ENCODE measurements at regions not wholly inside any gene's neighbourhood (a gene's known extent, or its start where the extent isn't known, plus 50 kb on each side); places are given as distances from the start of the nearest gene placed in this dataset.
"Not testable (repeated sequence)": the region's sequence is repeated elsewhere in the genome, so short reads cannot be mapped to it uniquely, and the experiment has no call there.

- DNase-seq, result peak; percentile 6
Measured at GRCh38 chr1:232378266-232379062, 251.5 kb downstream of the SIPA1L2 start.

DNA sequence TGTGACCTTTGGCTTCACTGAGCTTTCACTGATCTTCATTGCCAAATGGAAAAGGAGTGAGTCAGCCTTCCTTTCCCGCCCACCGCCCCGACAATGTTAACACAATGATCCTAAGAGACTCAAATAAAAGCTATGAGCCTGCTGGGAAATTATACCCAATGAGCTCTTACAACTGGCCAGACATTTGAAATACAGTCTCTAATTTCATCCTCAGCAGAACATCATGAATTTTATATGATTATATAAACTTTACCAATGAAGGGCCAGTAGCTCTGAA, 252.5 kb downstream of the SIPA1L2 start:
- DNase-seq, result no peak

GRCh38 chr1:232376632-232377493, 253.1 kb downstream of the SIPA1L2 start:
- DNase-seq, result no peak

- DNase-seq, result no peak
Measured at GRCh38 chr1:232372841-232373440, 257.0 kb downstream of the SIPA1L2 start.

DNA sequence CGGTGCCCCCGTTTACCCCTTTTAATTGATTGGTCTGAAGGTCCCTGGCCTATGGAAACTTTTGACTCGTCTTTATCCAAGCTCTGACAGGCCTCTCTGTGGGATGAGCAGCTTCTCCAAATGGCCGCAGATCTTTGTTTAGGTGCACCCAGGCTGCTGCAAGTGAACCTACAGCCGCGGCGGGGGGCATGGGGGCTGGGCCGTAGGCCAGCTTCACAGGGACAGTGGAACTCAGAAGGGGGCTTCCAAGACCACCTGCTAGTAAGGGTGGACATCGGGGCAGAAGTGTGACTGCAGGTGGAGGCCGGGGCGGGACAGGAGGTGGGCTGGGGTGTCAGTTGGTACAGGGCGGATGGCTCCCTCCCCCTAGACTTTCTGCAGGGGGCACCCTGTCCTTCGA, 257.5 kb downstream of the SIPA1L2 start:
- no peak for DNase-seq

GRCh38 chr1:232369451-232370296, 260.3 kb downstream of the SIPA1L2 start:
- DNase-seq, result no peak

DNA sequence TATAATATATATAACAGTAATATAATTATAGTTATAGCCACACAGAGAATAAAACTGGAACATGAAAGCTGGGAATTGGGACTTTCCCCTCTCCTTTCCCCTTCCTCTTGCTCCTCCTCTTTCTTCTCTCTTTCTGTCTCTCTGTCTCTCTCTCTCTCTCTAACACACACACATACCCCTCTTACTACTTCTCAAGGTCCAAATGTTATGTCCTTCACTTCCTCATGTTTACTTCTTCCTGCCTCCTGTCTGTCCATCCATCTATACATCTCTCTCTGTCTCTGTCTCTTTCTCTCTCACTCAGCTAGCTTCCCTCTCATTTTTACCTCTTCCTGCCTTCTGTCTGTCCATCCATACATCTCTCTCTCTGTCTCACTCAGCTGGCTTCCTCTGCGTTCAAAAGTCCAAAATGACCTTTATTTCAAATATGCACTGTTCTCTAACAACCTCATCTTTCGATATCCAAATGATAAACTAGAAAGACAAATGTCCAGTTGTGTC, 261.1 kb downstream of the SIPA1L2 start:
- no peak for DNase-seq

DNA sequence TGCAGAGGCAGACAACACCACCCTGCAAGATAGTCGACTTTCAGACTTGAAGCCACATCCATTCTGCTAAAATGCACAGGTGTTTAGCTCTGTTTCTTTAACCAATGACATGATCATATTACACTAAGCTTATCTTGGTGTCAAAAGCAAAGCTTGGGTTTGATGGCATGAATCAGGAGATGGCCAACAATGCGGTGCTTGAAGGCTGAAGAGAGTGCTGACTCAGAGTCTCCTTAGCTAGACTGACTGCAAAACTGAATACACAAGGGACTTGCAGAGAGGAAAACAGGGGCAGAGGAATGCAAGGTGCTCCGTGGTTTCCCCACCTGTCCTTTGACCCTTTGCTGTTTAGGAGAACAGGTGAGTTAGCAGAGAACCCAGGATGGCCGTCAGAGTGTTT, 262.6 kb downstream of the SIPA1L2 start:
- DNase-seq, result peak; percentile 45

DNA sequence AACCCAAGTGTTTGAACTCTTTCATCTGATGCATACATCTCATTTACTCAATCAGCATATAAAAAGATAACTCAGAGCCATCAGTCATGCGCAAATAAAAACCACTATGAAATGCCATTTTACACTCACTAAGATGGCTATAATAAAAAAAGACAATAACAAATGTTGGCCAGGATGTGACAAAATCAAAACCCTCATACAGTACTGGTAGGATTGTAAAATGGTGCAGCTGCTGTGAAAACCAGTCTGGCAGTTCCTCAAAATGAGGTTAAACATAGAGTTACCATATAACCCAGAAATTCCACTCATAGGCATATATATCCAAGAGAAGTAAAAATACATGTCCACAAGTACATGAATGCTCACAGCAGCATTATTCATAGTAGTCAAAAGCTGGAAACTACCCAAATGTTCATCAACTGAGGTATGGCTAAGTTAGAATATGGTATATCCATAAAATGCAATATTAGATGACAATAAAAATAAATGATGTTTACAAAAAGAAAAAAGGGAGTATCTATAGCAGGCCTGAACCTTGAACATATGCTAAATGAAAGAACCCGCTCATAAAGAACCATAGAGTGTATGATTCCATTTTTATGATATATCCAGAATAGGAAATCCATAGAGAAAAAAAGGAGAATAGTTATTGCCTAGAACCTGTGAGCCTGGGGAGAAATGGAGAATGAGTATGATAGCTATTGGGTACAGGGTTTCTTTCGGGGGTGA, 265.1 kb downstream of the SIPA1L2 start:
- DNase-seq, result no peak

- no peak for DNase-seq
Measured at GRCh38 chr1:232363008-232363407, 266.9 kb downstream of the SIPA1L2 start.

- no peak for DNase-seq
Measured at GRCh38 chr1:232357416-232357815, 272.5 kb downstream of the SIPA1L2 start.

GRCh38 chr1:232355162-232356006, 274.5 kb downstream of the SIPA1L2 start:
- DNase-seq, result no peak

DNA sequence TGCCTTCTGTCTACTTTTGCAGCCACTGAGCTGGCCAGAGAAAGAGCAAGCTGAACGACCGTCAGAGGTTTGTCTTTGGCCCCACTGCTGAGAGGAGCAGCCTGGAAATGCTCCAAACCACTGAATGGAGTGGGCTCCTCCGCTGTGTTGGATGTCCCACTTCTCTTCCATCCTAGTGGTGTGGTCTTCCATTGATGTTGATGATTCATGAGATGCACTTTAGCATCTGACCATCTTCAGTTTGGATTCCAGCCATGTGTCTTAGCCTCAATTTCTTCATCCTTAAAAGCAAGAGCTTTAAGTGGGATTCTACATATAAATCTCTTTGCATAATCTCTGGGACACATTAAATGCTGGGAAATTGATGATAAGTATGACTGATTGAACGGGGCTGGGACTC, 276.9 kb downstream of the SIPA1L2 start:
- no peak for DNase-seq

GRCh38 chr1:232352366-232352765, 277.6 kb downstream of the SIPA1L2 start:
- no peak for DNase-seq

DNA sequence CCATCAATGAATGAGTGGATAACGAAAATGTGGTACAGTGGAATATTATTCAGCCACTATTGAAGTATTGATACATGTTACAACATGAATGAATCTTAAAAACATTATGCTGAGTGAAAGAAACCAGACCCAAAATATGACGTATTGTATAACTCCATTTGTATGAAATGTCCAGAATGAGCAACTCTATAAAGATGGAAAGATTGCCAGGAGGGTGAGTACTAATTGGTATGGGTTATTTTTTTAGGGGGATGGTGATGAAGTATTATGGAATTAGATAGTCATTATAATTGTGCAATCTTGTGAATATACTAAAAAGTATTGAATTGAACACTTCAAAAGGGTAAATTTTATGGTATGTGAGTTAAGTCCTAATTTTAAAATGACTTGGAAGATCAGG, 278.6 kb downstream of the SIPA1L2 start:
- no peak for DNase-seq

DNA sequence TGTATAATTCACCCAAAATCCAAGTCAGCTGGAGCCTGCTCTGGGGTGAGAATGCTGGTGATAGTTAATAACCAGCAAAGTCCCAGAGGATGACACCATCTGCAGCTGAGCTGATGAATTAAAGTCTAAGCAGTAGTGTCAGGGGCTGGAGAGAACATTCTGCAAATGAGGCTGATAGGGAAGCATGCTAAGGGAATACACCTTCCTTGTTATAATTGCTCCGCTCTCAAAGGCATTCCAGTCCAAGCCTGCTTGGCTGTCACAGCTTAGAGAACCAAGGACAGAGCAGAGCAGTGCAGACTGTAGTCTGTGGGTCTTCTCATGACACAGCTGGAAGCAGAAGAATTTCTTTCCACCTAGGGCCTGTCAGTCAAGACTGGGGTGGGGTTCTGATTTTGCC, 283.1 kb downstream of the SIPA1L2 start:
- DNase-seq, result no peak

DNA sequence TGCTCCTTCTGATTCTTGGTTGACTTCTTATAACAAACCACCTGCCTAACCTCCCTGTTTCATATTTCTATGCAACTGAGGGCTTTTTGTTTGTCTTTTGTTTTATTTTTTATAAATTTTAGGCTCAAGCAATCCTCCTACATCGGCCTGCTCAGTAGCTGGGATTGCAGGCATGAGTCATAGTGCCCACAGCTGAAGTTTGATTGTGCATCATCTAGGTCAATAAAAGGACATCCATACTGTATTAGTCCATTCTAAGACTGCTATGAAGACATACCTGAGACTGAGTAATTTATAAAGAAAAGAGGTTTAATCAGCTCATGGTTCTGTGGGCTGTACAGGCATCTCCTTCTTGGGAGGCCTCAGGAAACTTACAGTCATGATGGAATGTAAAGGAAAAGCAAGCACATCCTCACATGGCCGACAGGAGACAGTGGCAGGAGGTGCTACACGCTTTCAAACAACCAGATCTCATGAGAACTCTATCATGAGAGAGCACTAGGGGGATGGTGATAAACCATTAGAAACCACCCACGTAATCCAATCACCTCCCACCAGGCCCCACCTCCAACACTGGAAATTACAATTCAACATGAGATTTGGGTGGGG, 285.0 kb downstream of the SIPA1L2 start:
- DNase-seq, result no peak

GRCh38 chr1:232344186-232344585, 285.7 kb downstream of the SIPA1L2 start:
- DNase-seq, result not testable (repeated sequence)

DNA sequence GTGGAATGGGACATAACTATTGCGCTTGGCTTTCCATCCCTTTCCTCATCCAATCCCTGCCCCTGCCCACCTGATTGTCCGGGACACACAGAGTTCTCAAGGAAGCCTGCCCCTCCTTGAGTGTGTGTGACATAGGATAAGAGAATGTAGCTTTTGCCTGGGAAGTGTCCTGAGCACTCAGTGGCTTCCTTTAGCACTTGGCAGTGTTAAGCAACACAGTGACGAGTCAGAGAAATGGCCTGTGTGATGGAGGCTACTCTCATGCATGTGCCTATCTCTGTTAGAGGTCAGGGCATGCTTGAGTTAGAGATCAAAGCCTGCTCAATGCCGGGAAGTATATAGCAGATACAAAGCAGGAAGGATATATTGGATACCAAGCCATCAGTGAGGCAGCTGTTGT, 289.5 kb downstream of the SIPA1L2 start:
- DNase-seq, result no peak

- DNase-seq, result peak; percentile 53
Measured at GRCh38 chr1:232339073-232339472, 290.9 kb downstream of the SIPA1L2 start.

Measured in NCI-H2171 (cell line).